HG03095 (cell line): ENCODE measurements at regions not wholly inside any gene's neighbourhood (a gene's known extent, or its start where the extent isn't known, plus 50 kb on each side); places are given as distances from the start of the nearest gene placed in this dataset.

ENCODE experiments used
- ATAC-seq: cut with Tn5 transposase; IDR thresholded peaks from one replicate; pipeline ENCODE4 v1.9.1; 2021; ENCODE audit warnings: moderate library complexity; ENCODE audit not compliant: unreplicated experiment

DNA sequence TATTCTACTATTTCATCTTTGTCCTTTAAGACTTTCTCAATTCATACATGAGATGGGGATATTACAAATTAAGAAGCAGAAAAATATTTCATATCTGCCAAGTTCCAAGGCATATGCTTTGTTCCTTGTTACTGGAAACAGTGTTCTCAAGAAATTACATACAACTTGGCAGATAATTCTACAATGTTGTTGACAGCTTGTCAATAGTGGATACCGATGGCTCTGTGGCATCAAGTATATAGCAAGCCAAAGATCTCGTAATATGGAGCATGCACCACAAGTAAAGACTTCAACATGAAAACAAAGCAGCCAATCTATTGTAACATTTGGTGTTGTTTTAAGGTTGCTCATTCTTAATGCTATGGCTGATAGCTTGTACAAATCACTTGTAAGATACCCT lies 598.2 kb upstream of the KLHL29 start:
- no peak for ATAC-seq

- no peak for ATAC-seq
Measured at GRCh38 chr2:22787745-22788144, 597.2 kb upstream of the KLHL29 start.

DNA sequence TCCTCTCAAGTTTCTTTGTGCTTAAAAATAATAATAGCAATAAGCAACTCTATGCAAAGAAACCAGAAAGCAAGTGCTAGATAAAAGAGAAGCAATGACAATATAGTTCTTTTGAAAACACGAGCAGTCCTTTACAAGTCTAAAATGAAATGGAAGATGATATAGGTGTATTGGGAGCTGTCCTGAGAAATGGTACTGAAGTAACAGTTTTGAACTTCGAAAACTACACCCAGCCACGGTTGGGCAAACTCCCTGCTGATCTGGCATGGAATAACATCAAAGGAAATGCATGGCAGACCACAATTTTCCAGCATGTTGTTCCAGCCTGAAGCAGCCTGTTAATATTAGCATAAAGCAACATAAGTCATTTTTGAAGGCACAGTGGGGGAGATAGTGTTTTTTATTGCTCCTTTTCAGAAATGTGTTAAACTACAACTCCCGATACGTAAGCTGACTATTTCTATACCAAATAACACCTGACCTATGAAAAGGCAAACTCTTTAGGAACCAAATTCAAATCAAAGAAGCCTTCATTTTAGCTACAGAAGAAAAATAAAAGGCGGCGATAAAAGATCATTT lies 596.1 kb upstream of the KLHL29 start:
- ATAC-seq, result no peak

DNA sequence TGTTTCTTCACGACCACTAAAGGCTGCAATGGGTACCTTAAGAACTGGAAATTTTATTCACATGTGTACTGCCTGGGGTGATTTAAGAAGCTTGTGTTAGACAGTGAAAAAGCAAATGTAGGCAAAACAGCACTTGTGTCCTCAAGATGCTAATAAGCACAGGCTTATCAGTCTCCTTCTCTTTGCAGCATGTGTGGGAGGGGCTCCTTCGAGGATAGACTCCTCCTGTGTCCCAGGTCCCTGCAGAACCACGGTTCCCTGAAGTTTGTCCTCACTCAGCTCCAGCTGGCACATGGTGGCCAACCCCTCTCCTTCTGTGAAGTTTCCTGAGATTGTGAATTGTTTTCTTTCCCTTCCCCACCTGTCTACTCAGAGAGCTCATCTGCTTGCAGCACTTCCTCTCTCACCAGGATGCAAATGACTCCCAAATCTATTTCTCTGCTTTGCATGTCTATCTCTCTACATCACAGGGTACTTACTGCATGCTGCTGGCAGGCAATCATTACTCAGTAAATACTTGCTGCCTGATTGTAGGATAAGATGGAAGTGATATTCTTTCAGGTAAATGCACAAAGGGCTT lies 589.6 kb upstream of the KLHL29 start:
- ATAC-seq, result no peak

GRCh38 chr2:22798386-22798785 lies 586.6 kb upstream of the KLHL29 start:
- ATAC-seq, result no peak

- no peak for ATAC-seq
Measured at GRCh38 chr2:22800412-22800811, 584.6 kb upstream of the KLHL29 start.

DNA sequence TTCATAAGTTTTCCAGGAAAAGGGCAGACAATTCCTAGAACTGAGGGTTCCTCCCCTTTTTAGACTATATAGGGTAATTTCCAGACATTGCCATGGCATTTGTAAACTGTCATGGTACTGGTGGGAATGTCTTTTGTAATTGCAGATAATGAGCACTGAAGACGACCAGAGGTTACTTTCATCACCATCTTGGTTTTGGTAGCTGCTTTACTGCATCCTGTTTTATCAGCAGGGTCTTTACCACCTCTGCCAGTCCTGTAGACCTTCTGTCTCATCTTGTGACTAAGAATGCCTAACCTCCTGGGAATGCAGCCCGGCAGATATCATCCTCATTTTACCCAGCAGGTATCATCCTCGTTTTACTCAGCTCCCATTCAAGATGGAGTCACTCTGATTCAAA lies 583.9 kb upstream of the KLHL29 start:
- ATAC-seq, result no peak

- ATAC-seq, result no peak
Measured at GRCh38 chr2:22801970-22802369, 583.0 kb upstream of the KLHL29 start.

DNA sequence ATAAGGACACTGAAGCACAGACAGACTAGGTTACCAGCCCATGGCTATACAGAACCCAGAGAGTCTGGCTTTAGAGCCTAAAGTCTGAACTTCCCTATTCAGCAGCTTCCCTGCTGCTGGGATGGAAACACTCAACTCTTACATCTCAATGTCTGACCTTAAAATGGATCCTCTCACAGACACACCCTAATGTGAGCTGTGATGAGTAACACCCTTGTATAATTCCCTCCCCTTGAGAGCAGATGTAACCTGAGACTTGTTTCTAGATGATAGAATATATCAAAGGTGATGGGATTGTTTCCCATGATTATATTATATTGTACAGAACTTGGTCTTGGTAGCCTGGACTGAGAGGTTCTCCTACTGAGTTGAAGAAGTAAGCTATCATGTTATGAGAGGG lies 577.1 kb upstream of the KLHL29 start:
- no peak for ATAC-seq

- ATAC-seq, result no peak
Measured at GRCh38 chr2:22810602-22811001, 574.4 kb upstream of the KLHL29 start.

- no peak for ATAC-seq
Measured at GRCh38 chr2:22812065-22812680, 572.8 kb upstream of the KLHL29 start.

- ATAC-seq, result no peak
Measured at GRCh38 chr2:22817197-22817596, 567.8 kb upstream of the KLHL29 start.

DNA sequence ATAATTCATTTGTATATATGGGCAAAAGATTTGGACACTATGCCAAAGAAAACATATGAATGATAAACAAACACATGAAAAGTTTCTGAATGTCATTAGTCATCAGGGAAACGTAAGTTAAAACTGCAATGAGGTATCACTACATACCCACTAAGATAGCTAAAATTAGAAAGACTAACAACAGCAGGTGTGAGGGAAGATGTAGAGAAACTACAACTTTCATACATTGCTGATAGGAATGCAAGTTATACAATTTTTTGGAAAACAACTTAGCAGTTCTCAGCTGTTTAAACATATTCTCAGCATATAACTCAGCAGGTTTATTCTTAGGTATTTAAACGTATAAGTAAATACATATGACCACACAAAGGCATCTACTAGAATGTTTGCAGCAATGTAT lies 563.5 kb upstream of the KLHL29 start:
- no peak for ATAC-seq

DNA sequence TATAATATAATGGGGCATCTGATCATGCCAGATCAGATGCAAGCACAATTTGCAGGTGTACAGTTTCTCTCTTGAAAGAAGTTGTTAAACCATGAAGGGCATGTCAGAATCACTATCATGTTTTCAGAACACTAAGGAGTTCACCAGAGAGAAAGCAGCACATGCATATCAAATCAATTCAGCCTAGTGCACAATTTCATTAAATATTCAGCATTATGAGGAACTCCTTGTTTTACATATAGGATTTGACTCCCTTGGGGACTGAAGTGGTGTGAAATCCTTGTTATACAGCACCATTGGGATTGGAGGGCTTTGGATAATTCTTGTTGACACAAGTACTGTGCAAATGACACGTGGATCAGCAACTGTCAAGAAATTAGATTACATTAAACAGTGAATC lies 562.1 kb upstream of the KLHL29 start:
- ATAC-seq, result no peak

GRCh38 chr2:22824618-22825017 lies 560.4 kb upstream of the KLHL29 start:
- ATAC-seq, result no peak

DNA sequence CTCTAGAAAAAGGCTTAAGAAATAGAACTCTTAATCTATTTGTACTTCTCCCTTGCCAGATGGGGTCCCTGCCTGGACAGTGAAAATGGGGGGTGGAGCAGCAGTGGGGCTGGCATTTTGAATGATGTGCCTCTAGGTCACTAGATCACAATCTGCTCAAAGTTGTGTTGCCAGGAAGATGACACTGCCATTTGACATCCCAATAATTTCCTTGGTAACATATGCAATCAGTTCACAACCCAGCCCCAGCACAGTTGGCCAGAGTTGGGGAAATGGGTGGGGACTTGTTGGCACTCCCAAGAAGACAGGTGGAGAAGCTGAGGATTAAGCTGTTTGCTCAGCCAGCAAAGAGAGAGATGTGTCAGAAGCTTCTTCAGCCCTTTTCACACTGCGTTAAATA lies 558.3 kb upstream of the KLHL29 start:
- no peak for ATAC-seq

DNA sequence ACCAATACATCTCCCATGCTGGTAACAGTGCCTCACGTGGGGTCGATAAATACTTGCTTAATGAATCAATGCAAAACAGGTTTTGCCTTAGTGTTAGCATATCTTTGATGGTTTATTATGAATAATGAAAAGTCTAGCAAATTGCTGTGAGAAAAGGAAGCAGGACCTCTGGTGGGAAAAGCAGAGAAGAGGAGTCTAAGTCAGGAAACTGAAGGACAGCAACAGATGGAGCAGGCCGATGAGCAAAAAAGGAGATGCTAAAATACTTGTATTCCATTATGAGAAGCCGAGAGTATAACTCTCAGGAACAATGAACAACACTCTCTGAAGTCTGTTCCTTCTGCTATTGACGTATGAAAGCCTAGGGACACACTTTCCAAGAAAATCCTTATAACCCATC lies 555.2 kb upstream of the KLHL29 start:
- no peak for ATAC-seq

- ATAC-seq, result no peak
Measured at GRCh38 chr2:22832196-22832595, 552.8 kb upstream of the KLHL29 start.

DNA sequence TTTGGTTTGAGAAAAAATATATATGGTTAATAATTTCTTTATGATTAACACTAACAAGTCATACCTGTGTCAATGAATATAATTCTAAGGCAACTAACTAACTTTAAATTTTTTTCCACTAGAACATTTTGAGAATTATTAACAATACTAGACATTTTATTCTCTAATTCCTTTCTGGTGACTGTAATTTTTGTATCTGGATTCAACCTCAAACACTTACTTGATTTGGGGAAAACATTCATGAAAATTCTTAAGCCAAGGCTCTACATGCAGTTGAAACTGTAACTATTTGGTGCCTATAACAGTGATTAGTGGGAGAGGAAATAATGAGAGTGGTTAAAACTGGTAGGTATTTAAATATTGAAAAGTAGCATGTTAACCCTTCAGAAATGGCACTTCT lies 546.5 kb upstream of the KLHL29 start:
- ATAC-seq, result no peak

GRCh38 chr2:22842205-22842869 lies 542.6 kb upstream of the KLHL29 start:
- no peak for ATAC-seq

DNA sequence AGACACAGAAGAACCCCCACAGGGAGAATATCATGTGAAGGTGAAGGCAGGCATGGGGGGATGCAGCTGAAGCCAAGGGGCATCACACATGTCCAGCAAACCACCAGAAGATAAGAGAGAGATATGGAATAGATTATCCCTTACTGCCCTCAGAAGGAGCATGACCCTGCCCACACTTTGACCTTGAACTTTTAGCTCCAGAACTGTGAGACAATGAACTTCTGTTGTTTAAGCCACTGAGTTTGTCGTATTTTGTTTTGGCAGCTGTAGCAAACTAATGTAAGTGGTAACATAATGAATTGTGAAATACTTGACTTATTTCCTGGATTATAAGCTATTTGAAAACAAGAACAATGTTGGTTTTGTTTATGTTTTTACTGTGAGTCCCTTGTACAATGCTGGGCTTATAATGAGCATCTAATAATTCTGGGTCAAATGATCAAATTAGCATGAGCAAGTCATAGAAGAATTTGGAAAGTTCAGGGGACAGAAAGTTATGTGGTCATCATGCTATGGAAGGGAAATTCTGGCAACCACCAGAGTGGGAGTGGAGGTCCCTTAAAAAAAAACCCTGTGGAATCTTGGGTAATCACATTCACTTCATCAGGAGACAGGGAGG lies 541.0 kb upstream of the KLHL29 start:
- no peak for ATAC-seq

DNA sequence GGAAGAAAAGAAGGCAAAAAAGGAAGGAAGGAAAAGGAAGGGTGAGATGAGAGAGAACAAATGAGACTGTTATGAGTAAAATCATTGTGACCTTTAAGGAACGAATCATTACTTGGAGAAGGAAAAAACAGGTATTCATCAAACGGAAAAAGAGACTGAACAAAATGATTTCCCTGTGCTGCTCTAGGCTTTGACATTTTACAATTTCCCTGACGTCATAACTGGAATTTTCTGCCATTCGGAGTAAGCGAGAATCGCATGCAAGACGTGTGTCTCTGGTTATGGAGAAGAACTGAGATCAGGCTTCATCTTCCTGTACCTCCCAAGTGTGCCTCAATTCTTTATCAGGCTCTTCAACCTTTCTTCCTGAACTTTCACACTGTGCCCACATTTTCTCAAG lies 534.7 kb upstream of the KLHL29 start:
- no peak for ATAC-seq
